RPMI8226 (cell line): ENCODE measurements at regions not wholly inside any gene's neighbourhood (a gene's known extent, or its start where the extent isn't known, plus 50 kb on each side); places are given as distances from the start of the nearest gene placed in this dataset.

Experiments
- DNase-seq: peaks from one replicate; pipeline ENCODE4 v3.0.0-alpha.2; 2015

DNA sequence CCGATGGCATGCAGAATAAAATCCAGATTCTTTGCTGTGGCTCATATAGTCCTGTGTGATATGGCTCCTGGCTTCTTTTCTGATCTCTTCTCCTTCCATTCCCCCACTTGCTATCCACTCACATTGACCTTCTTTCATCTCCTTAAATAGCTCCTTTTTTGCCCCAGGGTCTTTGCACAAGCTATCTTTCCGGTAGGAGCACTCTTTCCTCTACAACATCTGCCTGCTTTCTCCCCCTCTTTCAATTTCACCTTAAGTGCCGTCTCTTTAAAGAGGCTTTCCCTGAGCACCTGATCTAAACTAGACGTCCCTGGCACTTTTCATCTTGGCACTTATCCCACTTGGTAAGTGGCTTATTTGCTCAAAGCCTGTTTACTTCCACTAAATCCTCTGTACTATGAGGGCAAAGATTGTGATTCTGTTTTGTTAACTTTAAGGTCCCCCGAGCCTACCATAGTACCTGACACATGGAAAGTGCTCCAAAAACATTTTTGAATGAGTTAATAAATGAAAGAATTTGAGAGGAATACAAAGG is 323.3 kb upstream of the TLE3 start:
- peak; percentile 74 for DNase-seq

DNA sequence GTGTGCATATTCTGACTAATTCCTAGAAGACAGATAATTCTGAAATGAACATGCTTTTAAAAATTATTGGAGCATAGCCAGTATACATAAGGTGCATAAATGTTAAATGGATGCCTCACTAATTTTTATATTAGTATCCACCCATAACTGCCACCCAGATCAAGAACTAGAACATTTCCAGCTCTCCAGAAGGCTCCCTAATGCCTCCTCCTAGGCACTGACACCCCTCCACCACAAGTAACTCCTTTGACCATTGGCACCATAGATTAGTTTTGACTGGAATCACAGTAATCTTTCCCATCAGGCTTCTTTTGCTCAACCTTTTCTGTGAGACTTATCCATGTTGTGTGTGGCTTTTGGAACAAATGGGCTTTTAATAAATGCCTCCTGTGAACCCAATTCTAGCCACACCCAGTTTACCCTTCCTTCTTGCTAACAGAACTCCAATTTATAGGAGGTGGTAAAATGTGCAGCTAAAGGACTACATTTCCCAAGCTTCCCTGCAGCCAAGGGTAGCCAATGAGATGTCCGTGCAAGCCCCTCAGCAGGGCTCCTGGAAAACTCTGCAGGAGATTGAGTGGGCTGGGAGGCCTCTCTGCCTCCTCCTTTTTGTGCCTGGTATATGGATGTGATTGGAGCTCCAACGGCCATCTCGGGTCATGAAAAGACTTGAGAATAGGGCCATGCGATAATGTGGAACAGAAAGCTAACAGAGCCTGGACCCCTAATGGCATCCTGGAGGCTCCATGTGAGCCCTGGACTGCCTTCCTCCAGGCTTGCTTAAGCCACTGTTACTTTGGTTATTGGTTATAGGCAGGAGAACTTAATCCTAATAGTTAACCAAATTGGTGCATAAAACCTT is 322.6 kb upstream of the TLE3 start:
- no peak for DNase-seq

DNA sequence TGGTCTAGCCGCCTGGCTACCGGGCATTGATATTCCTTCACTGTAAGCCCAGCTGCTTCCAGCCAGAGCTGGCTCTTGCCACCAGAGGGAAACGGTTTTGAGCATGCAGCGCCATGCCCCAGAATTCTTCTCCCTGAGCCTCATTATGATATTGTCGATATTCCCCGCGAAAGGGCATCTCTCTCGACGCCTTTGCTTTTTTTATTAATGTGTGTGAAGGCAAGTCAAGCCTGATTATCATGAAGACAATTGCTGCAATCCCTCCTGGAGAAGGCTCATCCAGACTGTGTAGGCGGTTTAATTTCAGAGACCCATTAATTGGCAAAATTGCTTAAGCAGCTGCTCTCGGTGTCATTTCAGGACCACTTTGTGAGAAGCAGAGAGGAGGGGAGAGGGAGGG is 321.2 kb upstream of the TLE3 start:
- DNase-seq: no peak

DNA sequence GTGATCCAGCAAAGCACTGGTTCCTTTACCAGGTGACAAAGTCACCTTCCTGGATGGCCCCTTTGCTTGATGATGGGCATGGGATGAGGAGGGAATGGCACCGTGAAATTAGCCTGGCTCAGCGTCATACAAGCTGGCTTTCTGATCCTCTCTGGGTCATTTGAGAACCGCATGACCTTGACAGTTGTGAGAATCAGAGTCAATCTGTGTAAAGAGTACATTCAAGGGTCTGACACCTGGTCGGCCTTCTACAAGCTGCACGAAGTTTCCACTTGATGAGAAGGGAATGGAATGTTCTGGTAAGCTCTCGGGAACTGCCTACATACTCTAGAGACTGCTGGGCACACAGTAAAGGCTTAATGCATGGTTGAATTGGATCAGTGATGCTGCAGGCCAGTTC is 319.8 kb upstream of the TLE3 start:
- DNase-seq: no peak

DNA sequence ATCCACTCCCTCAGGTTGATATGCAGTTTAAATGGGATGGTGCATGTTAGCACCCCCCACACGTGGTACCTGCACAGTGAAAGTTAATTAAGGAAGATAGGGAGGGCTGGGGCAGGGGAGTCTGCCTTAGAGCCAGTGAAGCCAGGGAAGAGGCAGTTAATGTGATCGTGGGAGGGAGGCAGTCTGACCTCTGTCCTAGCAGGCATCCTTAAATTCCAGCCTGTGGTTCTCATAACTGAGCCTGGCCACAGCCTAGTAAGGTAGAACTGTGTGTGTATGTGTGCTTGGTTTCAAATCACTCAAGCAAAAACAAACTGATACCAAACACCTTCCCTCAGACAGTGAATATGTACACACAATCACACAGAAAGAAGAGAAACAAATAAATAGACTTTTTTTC is 319.1 kb upstream of the TLE3 start:
- DNase-seq: no peak

DNA sequence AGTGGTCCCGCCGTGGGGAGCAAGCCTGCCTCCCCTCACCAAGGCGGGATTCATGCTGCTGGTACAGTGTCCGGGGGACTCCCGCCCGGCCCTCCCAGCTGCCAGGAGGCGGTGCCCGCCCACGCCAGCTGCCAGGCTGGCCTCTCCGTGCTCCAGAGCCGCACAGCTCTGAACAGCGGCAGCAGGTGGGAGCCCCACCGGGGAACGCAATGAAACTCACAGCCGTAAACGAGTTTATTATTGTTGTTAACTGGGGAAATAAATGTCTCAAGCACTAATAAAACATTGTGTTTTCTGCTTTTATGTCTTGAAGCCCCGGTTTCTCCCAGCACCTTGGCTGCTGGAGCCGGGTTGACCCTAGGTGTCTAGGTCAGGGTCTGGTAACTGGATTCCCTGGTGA is 317.7 kb upstream of the TLE3 start:
- DNase-seq: no peak

DNA sequence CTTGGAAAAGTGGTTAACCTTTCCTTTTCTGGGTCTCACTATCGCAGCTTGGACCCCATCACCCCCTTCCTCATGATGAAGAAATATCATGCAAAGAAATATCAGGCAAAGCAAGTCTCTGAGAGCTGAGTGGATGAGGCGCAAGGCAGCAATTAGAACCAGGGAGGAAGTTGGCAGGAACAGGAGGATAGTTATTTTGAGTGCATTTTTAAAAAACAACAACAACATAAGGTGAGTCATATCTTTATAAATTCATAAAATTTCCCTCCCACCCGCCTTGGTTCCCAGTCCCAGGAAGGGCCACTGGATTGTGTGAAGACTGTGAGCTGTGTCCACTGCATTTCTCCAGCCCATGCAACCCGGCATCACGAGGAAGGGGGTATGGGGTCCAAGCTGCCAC is 316.9 kb upstream of the TLE3 start:
- DNase-seq: no peak

DNA sequence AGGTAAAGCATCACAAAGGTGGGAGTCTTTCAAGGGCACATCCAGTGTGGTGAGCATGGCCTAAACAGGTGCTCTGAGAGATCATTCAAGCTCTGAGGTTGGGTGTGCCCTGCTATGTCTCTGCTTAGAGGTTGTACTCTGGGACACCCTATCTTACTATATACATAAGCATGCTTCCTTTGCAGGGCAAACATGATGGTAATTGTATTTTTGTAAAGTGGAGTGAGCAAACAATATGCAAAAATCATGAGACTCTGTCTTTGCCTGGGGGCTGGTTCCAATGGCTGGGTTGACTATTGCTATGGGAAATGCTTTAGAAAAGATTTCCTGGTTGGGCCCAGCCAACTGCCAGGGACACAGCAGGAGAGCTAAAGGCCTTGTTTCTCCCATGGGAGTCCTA is 315.1 kb upstream of the TLE3 start:
- no peak for DNase-seq

DNA sequence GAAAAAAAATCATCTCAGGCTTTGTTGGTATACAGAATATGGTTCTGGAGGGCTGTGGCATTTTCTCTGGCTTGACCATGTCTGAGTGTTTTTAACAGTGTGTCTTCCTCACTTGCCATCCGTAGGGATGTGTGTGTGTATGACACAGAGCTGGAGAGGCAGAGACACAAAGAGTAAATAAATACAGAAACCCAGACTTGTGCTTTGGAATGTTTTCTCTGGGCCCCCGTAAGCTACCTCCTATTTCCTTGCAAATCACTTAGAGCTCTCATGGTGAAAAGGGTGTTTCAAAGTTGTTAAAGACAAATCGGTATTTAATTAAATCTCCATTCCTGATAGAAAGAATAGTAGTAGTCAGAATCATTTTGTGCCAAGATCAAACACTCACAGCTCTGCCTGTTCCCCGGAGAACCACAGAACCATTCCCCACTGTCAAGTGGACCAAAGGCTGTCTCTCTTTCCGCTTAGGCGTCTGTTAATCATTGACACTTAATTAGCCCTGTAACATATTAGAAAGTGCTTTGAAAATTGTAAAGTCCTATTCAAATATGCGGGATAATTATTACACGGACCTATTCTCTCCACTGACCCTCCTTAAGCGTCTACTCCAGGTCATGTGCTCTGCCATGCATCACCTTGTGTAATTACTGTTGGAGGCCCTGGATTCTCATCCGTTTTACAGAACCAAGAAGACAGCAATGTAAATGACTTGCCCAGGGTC is 313.6 kb upstream of the TLE3 start:
- no peak for DNase-seq

DNA sequence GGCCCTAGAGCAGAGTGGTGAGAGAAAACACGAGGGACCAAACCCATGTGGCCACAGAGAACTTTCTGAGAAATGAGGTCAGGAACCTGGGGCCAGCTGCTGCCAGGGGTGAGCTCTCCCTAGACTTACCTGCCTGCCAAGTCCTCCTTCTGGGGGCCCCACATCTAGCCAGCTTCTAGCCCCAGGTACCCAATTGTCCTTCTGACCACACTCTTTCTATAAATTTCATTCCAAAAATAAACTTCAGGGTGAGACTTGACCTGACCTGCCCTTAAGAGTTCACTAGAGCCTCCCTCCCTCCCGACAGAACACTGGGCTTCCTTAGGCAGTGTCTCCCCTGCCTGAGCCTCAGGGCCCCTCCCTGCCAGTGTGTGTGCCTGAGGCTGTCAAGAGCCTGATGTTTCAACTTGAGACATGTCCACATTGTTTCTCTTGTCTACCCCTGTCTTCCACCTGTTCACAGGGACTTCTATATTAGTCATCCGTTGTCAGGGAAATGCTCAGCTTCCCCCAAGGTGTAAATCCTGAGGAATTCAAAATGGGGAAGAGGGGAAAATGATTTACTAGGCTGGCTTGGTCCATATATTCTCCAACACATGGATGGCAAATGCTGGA is 312.8 kb upstream of the TLE3 start:
- peak; percentile 83 for DNase-seq

DNA sequence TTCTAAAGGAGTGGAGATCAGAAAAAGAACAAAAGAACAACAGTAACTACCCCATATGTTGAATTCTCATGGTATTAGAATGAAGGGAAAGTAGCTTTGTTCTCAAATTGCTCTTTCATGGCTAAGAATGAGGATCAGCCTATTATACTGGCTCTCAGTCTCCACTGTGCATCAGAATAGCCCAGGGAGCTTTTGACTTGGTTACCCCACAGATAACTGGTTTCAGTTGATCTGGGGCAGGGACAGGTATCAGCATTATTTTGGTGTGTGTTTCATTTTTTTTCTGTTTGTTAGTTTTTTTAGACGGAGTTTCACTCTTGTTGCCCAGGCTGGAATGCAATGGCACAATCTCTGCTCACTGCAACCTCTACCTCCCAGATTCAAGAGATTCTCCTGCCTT is 311.7 kb upstream of the TLE3 start:
- DNase-seq: no peak

DNA sequence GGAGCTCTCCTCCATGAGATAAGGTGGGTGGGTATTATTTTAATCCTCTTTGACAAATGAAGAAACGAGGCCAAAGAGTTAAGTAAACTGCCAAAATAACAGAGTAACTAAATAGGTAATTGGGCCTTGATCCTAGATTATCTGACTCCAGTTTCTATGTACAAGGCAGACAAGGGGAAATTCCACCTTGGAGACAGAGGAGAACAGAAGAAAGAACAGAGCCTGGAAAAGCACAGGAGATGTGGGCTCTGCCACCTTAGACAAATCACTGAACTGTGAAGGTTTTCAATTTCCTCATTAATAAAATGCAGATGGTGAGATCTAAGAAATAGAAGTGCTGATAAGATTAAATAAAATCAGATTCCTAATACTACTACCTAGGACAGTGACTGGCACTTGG is 310.2 kb upstream of the TLE3 start:
- DNase-seq: no peak

DNA sequence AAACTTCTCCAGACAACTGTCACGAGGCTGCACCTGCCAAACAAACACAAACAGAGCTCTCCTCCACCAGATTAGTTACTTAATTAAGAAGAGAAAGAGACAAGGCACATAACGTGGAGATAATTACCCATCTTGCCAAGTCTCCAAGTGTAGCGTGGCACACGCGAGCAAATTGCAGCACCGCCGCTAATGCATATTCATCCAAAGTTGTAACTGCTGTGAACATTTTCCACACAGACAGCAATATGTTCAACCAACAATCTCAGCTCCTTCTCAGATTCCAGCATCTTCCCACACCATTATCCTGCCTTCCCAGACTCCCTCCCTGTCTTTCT is 309.6 kb upstream of the TLE3 start:
- DNase-seq: no peak

DNA sequence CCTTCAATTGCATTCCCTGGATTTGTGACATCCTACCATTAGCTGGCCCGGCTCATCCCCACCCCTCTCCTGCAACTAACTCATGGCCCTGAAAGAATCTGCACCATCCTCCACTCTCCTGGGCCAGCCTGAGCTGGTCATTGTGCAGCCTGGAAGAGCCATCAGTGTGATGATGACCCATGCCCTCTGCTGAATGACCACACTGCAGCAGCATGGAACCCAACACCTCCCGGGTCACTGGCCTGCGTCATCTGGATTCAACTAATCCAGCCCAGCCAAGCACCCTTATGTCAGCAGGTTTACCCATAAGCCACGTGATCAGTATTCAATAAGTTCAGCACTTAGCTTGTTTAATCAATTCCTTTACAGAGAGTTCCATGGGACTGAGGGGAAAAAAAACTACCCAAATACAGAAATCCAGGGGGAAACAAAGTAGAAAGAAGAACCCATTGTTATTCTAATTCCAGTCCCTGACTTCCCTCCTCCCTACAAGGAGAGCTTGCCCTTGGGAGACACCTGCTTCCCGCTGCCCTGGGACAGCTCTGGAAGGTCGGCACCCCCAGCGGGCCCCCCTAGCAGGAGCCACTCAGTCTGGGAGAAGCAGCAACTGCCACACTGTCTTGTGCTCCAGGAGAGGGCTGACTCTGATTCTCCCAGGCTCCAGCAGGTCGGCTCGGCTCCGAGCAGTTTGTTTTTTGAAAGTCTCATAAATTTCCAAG is 309.1 kb upstream of the TLE3 start:
- DNase-seq: no peak

DNA sequence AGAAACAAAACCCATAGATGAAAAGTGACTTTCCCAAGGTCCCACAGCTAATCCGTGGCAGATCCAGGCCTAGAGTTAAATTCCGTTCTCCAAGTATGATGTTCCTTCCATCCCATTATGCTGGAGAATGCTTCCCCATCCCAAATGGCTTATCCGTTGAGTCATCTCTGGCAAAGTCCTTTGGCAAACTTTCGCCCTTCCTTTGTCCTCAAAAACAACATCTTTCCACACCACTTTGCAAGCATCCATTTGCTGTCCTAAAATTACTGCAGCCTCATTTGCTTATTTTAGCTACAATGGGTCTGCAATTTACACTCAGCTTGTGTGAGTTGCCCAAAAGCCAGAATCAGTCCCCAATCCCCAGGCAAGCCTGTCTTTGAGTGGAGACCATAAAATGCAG is 304.0 kb upstream of the TLE3 start:
- no peak for DNase-seq

DNA sequence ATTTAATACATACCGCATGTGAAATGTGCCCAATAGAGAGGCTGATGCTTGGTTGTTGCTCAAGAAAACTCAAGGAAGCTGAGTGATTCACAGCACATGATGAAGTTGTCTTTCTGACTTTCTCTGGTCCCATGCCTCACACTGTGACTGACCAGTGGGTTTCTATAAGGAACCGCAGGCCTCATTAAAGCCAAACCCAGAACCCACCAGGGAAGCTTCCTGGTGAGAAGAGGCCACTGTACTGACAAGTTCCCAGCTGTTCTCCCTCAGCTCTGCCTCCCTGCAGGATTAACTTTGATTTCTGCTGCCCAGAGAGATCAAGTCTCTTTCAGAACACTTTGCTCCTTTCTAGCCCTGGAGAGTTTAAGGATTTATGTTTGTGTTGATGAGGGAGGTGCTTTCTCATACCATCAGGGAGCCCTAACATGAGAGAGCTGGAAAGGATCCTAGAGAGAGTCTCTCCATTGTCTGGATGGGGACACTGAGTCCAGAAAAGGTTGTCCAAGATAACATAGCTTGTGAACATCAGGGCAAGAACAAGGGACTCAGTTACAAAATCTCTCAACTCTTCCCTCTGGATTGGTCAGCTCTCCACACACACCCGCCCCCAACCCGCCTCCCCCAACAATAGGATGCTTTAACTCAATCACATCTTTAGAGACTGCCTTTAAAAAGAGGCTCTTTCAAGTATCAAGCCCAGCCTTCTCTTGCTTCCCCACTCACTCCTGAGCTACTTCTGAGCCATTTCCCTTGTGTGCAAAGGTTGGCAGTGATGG is 303.2 kb upstream of the TLE3 start:
- DNase-seq: no peak

DNA sequence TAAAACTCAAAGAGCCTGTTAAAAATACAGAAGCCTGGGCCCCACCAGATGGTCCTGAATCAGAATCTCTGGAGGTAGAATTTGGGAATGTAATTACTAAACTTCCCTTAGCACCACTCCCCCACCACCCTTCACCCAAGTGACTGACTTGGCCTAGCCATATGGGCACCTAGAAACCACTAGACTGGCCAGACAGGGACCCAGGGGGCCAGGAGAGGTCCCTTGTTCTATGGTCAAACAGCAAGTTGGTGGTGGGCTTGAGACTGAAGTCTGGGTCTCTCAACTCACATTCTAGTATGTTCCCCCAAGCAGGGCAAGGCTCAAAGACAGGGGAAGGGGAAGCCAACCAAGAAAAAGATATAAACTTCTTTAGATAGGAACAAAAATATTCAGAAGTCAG is 301.5 kb upstream of the TLE3 start:
- DNase-seq: no peak

DNA sequence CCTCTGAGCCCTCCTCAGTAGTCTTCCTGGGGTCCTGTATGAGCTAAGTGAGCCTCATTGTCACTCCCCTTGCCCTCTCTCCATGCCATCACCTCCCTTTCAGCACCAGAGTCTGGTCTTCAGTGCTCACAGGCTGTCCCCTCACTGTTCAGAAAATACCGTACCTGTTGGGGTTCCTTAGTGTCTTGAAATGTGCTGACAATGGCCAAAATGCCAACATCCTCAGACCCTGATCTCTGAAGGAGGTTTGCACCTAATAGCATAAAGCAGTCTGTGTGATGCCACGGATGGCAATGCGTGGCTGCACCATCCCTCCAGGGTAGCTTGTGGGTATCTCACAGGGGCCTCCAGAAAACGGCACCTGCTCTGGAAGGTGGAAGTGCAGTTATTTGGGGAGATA is 301.0 kb upstream of the TLE3 start:
- DNase-seq: no peak

DNA sequence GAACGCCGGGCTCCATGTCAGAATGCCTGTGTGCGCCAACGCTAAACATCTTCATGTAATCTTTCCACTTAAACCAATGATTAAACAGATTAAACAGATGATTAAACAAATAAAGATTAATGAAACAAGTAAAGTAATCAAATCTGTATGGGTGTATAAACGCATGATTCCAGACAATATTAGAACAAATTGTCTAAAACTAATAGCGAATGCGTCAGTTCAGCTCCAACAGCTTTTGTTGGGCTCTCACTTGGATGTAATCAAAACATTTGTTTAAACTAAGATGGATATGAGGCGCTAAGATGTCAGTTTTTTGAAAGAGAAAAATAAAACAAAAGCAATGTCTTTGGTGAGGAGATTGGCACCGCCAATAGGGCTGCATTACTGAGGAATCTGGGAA is 299.1 kb upstream of the TLE3 start:
- no peak for DNase-seq

DNA sequence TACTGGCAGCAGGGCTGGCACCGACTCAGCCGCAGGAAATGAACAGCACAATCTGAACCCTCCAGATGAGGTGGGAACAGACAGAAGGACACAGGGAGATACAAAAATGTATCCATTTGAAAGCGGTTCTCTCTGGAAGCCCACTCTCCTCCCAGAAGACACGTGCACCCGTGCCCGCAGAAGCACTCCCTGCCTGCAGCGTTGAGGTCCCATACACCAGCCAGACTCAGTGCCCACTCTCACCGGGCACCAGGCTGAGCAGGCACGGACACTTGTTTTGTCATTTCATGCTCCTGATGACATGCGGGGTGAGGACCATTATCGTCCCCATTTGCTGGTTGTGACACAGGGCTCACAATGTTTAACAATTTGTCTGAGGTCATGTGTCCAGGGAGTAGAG is 297.4 kb upstream of the TLE3 start:
- DNase-seq: no peak

DNA sequence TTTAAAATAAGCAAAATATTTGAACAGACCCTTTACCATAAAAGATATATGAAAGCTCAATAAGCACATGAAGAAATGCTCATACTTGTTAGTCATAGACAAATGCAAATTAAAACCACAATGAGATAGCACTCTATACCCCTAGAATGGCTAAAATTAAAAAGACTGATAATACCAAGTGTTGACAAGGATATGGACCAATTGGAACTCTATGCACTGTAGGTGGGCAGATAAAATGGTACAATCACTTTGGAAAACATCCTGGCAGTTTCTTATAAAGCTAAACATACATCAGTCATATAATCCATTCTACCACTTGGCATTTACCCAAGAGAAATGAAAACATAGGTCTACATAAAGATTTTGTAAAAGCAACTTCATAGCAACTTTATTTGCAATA is 293.0 kb upstream of the TLE3 start:
- no peak for DNase-seq

DNA sequence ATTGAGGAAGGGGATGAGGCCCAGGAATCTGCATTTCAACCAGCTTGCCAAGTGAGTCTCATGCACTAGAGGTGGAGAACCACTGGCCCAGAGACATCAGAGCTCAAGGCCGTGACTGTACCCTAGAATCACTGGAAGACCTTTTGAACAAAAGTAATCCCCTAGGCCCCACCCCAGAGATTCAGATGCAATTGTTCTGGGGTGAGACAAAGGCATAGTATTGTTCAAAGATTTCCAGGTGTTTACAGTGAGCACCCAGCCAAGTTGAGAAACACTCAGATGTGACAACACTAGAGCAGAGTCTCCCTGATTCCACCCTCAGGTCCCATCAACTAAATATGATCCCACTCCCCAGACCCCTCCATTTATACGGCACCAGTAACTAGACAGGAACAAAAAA is 290.3 kb upstream of the TLE3 start:
- DNase-seq: no peak

DNA sequence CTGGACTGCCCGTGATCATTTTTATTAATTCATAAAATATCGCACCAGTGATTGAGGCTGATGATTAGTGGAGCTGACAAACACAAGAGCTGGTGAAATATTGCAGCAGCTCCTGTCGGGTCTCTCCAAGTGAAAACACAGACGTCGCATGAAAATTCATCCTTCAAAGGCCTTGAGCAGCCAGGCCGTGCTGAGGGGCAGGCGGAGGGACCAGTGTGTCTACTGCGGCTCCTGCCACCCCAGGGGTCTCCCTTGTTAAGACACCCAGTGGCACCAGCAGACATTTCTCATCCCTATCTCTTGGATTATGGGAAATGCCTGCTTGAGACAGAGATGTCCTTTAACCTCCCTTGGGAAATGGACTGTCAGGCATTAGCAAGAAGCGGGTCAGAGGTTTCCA is 289.4 kb upstream of the TLE3 start:
- DNase-seq: no peak
